ENCODE measurements at regions not wholly inside any gene's neighbourhood (a gene's known extent, or its start where the extent isn't known, plus 50 kb on each side); places are given as distances from the start of the nearest gene placed in this dataset.

DNA sequence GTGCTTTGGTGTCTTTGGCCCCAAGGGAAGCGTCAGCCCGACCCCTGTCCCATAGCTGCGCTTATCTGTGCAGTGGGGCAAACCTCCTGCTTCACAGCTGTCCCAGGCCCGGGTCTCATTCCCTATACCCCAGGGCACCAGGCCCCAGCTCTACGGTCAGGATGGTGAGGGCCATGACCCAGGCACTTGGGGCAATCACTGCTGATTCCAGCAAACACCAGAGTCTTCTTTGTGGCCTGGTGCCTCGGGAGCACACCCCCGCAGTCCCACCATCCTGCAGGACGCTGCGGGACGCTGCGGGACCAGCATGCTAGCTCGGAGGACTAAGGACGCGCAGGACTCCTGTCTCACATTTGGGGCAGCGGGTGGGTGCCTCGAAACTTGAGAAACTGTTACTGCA lies 116.9 kb upstream of the HDAC4 start (continued):
- TF ChIP-seq RBM22 (IDR thresholded peaks at IDR 0.05; ENCODE audit: low read depth, low read length, poor library complexity, severe bottlenecking) = no peak
- no peak for TF ChIP-seq GABPB1 (CRISPR knock-in tag; IDR thresholded peaks at IDR 0.05)
- TF ChIP-seq, protein P1, sequence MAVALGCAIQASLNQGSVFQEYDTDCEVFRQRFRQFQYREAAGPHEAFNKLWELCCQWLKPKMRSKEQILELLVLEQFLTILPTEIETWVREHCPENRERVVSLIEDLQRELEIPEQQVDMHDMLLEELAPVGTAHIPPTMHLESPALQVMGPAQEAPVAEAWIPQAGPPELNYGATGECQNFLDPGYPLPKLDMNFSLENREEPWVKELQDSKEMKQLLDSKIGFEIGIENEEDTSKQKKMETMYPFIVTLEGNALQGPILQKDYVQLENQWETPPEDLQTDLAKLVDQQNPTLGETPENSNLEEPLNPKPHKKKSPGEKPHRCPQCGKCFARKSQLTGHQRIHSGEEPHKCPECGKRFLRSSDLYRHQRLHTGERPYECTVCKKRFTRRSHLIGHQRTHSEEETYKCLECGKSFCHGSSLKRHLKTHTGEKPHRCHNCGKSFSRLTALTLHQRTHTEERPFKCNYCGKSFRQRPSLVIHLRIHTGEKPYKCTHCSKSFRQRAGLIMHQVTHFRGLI (CRISPR knock-in tag; IDR thresholded peaks at IDR 0.05) = no peak
- TF ChIP-seq TRIM24 (IDR thresholded peaks at IDR 0.05) = no peak

DNA sequence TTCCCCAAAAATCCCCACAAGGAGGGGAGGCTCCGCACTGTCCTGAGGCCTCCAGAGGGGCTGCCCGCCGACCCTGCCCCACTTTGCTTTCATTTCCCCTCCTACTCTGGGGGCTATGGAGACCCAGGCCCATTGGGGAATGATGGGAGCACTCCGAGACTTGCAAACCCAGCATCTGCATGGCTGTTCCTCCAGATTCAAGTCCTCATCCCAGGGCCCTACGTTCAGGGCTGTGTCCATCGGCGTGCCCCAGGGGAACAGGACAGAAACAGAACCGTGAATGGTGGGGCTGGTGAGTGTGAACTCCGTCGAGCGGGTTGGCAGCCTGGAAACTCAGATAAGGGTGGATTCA lies 116.1 kb upstream of the HDAC4 start:
- FAIRE-seq (no peak), ATAC-seq (no peak), DNase-seq (ENCODE audit: extremely low read depth in 1 of 4, low spot score in 3 of 4) (no peak)
- Histone ChIP-seq H3K9me1 (ENCODE audit: control insufficient read depth, insufficient read depth, low read length) (no peaks in the 10 kb centered on the region), H3K4me2 (ENCODE audit: insufficient read depth, low read length) (no peak overlapping the region), H4K20me1 (replicated peaks; ENCODE audit: control insufficient read depth, insufficient read depth, low read length) (no peaks in the 10 kb centered on the region), H3K27me3 (ENCODE audit: control insufficient read depth in 2 of 2, insufficient read depth in 2 of 2, low read length in 2 of 2) (peaks cover 4 to 59% of the 10 kb centered on the region in 2 experiments; a peak in 4 of 5 replicates), H3K9me3 (replicated peaks; ENCODE audit: control insufficient read depth, insufficient read depth, low read depth, low read length) (no peaks in the 10 kb centered on the region), H2AFZ (ENCODE audit: low read depth, low read length) (no peak overlapping the region), H3K36me3 (ENCODE audit: control insufficient read depth, insufficient read depth, low read length) (no peaks in the 10 kb centered on the region), H3K9ac (ENCODE audit: insufficient read depth in 1 of 2, low read depth in 2 of 2, low read length in 2 of 2) (no peak overlapping the region), H3K4me3 (no peak overlapping the region), H3K4me1 (replicated peaks in 1 of 2; ENCODE audit: control insufficient read depth in 2 of 2, insufficient read depth in 2 of 2, low read length in 2 of 2) (no peaks in the 10 kb centered on the region; a peak in 1 of 5 replicates), H3K27ac (ENCODE audit: extremely low read depth, low read depth, low read length) (no peak overlapping the region), H3K79me2 (ENCODE audit: control insufficient read depth, insufficient read depth, low read length) (no peaks in the 10 kb centered on the region)
- 0% methylated on average over 8 of the region's 11 CpGs for WGBS (ENCODE audit: insufficient coverage, low coverage, missing lambda C conversion rate)
- POLR2A ChIA-PET = no interaction called here
- in situ Hi-C loops (cut with MboI) = no loop called here
- intact Hi-C loops (cut with micrococcal nuclease) = no loop called here
- no TSS peak for BruUV-seq (replicated peaks)
- CTCF ChIA-PET (ENCODE audit: low intra/inter-chr PET ratio) = no interaction called here
- TF ChIP-seq TARDBP (IDR thresholded peaks at IDR 0.05) (no peak), CHCHD3 (CRISPR knock-in tag; IDR thresholded peaks at IDR 0.05) (no peak), XRCC5 (IDR thresholded peaks at IDR 0.05; ENCODE audit: low read depth, low read length) (no peak), PCBP1 (IDR thresholded peaks at IDR 0.05; ENCODE audit: low read depth, low read length, poor library complexity, severe bottlenecking) (no peak), SUPT5H (IDR thresholded peaks at IDR 0.05) (no peak), BMI1 (IDR thresholded peaks at IDR 0.05; ENCODE audit: low read length) (no peak), ZC3H11A (IDR thresholded peaks at IDR 0.05; ENCODE audit: low read depth, low read length) (no peak), PRMT5 (CRISPR knock-in tag; IDR thresholded peaks at IDR 0.05) (no peak), ZNF224 (CRISPR knock-in tag; IDR thresholded peaks at IDR 0.05) (no peak), ELF1 (tag; IDR thresholded peaks at IDR 0.05) (no peak), ZNF274 (IDR thresholded peaks at IDR 0.05; ENCODE audit: borderline replicate concordance, low read depth, low read length) (no peak), FIP1L1 (IDR thresholded peaks at IDR 0.05; ENCODE audit: low read depth, low read length, poor library complexity, severe bottlenecking) (no peak), MYBL2 (IDR thresholded peaks at IDR 0.05; ENCODE audit: low read depth) (no peak), MYBL2 (CRISPR knock-in tag; IDR thresholded peaks at IDR 0.05; ENCODE audit: borderline replicate concordance) (no peak), MCM3 (IDR thresholded peaks at IDR 0.05) (no peak), CHD2 (IDR thresholded peaks at IDR 0.05; ENCODE audit: low read depth, low read length) (no peak), OTX1 (CRISPR knock-in tag; IDR thresholded peaks at IDR 0.05) (no peak), NR2C1 (IDR thresholded peaks at IDR 0.05) (no peak), NR2C1 (tag; IDR thresholded peaks at IDR 0.05) (no peak), POLR2H (tag; IDR thresholded peaks at IDR 0.05; ENCODE audit: low read depth) (no peak)
- TF ChIP-seq, protein P2, sequence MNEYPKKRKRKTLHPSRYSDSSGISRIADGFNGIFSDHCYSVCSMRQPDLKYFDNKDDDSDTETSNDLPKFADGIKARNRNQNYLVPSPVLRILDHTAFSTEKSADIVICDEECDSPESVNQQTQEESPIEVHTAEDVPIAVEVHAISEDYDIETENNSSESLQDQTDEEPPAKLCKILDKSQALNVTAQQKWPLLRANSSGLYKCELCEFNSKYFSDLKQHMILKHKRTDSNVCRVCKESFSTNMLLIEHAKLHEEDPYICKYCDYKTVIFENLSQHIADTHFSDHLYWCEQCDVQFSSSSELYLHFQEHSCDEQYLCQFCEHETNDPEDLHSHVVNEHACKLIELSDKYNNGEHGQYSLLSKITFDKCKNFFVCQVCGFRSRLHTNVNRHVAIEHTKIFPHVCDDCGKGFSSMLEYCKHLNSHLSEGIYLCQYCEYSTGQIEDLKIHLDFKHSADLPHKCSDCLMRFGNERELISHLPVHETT (CRISPR knock-in tag; conservative IDR thresholded peaks at IDR 0.05 in 1 of 2, IDR thresholded peaks at IDR 0.05 in 1 of 2) = no peak
